ENCODE measurements at regions not wholly inside any gene's neighbourhood (a gene's known extent, or its start where the extent isn't known, plus 50 kb on each side); places are given as distances from the start of the nearest gene placed in this dataset.

- no peak for DNase-seq
Measured at GRCh38 chr18:57202881-57203280, 56.0 kb downstream of the BOD1L2 start.

GRCh38 chr18:57205641-57206040 is 58.8 kb downstream of the BOD1L2 start:
- no peak for DNase-seq

GRCh38 chr18:57207124-57207916 is 60.4 kb downstream of the BOD1L2 start:
- DNase-seq, result no peak

- DNase-seq, result no peak
Measured at GRCh38 chr18:57208047-57208446, 61.2 kb downstream of the BOD1L2 start.

GRCh38 chr18:57209713-57210106 is 62.8 kb downstream of the BOD1L2 start:
- no peak for DNase-seq

GRCh38 chr18:57210107-57210715 is 63.3 kb downstream of the BOD1L2 start:
- DNase-seq, result no peak

- no peak for DNase-seq
Measured at GRCh38 chr18:57210716-57211411, 64.0 kb downstream of the BOD1L2 start.

GRCh38 chr18:57211412-57211750 is 64.5 kb downstream of the BOD1L2 start:
- no peak for DNase-seq

- no peak for DNase-seq
Measured at GRCh38 chr18:57211776-57212175, 64.9 kb downstream of the BOD1L2 start.

- DNase-seq, result no peak
Measured at GRCh38 chr18:57212678-57213077, 65.8 kb downstream of the BOD1L2 start.

GRCh38 chr18:57214976-57215375 is 68.1 kb downstream of the BOD1L2 start:
- DNase-seq, result no peak

- DNase-seq, result no peak
Measured at GRCh38 chr18:57218281-57218680, 71.4 kb downstream of the BOD1L2 start.

GRCh38 chr18:57219964-57220363 is 73.1 kb downstream of the BOD1L2 start:
- DNase-seq, result no peak

GRCh38 chr18:57220480-57220879 is 73.6 kb downstream of the BOD1L2 start:
- DNase-seq, result peak; percentile 23

- no peak for DNase-seq
Measured at GRCh38 chr18:57220930-57221483, 74.1 kb downstream of the BOD1L2 start.

- DNase-seq, result no peak
Measured at GRCh38 chr18:57223144-57223870, 76.4 kb downstream of the BOD1L2 start.

GRCh38 chr18:57230861-57231585 is 84.1 kb downstream of the BOD1L2 start:
- no peak for DNase-seq

- DNase-seq, result no peak
Measured at GRCh38 chr18:57231864-57232263, 85.0 kb downstream of the BOD1L2 start.

GRCh38 chr18:57234346-57234745 is 87.5 kb downstream of the BOD1L2 start:
- no peak for DNase-seq

- DNase-seq, result no peak
Measured at GRCh38 chr18:57241869-57242268, 95.0 kb downstream of the BOD1L2 start.

GRCh38 chr18:57242285-57242684 is 95.4 kb downstream of the BOD1L2 start:
- DNase-seq, result no peak
